ENCODE measurements at regions not wholly inside any gene's neighbourhood (a gene's known extent, or its start where the extent isn't known, plus 50 kb on each side); places are given as distances from the start of the nearest gene placed in this dataset.
"Not testable (repeated sequence)": the region's sequence is repeated elsewhere in the genome, so short reads cannot be mapped to it uniquely, and the experiment has no call there.

DNA sequence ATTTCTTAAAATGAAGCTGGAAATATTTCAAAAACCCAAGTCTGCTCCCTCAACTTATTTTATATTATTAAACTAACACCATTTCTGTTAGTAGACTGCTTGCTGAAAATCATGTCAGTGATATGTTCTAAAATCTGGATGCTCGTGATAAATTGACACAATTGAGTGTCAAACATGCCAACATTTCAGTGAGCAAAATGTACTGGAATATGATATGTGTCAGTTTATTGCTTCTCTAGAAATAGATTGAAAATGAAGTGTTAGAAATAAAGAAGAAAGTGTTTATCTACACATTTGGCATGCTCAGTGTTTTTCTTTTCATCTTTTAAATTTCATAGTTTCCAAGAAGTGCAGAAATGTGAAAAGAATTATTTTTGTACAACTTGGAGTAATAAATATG is 624.6 kb downstream of the SI start:
- DNase-seq = no peak

DNA sequence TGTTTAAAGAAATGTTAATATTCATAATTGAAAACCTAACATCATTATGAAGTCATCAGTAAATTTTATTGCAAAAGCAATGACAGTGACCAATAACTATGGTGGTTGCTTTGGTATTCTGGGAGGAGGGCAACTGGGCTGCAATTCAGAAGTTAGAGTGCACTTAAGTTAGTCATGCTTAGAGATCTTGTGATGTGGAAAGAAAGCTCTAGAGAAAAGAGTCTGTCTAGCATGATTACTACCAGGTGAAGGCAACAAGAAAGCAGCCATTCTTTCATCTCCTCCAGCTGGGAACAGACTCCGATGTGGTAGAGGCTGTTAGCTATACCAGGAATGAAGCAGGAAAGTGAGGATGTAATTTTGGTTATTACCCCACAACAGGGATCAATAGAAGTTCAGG is 625.6 kb downstream of the SI start:
- DNase-seq = no peak

DNA sequence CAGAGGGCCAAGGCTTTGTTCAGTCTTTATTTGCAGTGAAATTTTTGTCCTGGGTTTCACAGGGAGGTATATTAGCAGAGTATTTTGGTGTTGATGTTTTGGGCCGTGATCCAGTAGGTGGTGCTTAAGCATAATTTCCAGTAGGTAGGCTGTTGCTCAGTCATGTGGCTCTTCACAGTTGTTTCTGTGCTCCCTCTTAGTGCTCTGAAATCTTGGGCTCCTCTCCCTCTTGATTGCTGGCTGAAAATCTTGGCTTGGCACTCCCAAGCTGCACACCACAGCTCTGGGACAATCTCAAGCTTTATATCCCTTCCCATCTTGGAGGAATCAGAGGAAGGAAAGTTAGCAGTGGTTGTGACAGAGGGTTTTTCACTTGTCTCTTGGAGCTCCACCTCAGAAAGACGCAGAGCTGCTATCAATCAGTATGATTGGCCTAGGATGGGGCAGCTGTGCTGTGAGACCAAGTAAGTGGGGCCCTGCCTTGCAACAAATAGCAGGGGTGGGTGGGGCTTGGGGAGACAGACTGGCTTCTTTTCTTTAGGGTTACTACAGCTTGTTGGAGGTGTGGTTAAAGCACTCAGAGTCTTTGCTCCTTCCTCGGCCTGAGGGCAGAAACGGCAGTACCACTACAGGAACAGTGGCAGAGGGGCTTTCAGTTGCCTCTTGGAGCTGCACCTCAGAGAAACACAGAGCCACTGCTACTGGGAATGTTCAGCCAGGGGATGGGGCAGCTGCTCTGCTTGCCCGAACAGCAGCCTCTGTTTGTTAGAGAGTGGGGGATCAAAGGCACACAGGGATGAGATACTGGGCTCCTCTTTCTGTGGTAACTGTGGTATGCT is 627.0 kb downstream of the SI start:
- DNase-seq = no peak

DNA sequence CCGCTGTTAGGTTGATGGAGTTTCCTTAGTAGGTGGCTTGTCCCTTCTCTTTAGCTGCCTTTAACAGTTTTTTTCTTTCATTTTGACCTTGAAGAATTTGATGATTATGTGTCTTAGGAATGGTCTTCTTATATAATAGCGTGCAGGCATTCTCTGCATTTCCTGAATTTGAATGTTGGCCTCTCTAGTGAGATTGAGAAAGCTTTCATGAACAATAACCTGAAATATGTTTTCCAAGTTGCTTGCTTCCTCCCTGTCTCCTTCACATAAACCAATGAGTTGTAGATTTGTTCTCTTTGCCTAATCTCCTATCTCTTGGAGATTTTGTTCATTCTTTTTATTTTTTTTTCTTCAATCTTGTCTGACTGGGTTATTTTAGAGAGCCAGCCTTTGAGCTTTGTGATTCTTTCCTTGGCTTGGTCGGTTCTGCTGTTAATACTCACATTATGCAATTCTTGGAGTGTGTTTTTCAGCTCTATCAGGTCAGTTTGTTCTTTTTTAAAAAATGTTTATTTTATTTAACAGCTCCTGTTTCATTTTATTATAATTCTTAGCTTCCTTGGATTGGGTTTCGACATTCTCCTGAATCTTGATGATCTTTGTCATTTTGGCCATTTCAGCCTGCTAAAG is 627.9 kb downstream of the SI start:
- DNase-seq = no peak

DNA sequence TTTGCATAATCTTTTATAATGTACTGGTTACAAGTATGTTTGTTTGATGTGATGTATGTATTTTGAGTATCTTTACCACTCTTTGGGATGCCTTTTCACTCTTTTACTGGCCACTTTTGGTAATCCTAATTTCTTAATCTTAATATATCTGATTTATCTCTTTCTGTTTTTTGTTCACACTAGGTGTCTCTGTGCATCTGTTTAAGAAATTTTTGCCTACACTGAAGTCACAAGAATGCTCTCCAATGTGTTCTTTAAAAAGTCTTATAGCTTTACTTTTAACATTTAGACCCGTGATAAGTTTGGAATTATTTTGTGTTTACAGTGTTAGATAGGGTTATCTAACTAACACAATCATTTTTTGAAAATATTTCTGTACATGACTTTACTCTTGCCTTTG is 659.1 kb downstream of the SI start:
- DNase-seq = no peak

DNA sequence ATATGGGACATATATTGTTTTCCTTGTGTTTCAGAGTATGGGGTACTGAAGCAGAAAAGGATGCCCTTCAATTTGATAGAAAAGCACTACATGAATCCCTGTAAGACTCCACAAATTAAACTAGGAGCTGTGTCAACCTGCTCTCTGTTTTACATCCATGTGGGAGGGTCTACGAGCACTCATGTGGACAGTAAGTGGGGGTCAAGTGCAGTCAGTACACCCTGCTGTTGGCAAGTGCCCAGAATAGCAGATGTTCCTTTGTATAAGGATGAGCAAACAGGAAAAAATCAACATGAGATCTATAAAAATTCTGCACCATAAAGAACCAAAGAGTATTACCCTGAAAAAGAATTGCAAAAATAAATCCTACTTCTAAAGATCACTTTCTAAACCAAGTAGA is 659.9 kb downstream of the SI start:
- DNase-seq = no peak

DNA sequence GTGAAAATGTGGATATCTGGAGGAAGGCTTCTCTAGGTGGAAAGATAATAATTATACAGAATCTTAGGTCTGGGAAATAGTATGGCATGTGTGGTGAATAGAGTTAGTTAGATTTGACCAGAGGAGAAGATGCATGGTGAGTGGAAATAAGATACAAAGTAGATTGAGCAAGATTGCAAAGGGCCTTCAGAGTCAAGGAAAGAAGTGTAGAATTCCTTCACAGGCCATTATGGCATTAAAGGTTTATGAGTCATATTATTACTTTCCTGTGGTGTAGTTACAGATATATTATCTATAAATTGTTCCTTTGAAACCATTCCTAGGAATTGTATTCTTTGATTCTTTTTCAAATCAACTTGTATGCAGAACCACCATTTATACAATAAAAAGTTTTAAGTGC is 660.3 kb downstream of the SI start:
- DNase-seq = no peak

DNA sequence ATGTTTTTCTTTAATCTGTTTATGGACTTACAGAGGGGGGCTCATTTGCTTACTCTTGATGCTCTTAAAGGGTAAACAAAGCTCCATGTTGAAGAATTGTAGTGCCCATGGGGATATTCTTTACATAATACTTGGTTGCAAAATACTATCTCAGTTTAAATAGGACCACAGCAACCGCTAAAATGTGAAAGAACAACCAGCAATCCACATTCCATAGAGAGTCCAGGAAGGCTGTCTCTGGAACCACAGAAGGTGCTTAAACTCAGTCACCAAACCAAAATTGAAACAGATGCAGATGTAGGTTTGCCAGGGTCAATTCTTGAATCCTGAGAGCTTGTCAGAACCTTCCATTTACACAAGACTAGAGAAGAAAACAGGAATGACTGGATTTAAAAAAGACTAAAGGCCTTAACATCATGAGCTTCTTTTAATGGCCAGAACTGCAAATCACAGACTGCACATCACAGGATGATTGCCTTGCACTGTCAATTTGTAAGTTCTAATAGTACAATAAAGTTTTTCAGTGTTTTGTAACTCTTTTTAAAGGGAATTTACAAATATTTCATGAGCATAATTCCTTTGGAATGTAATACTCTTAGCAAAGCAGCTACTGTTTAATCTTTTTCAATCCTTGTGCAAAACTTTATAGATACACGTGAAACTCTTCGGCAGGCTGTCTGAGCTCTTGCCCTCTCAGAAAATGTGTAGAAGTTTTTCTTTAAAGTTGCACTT is 661.6 kb downstream of the SI start:
- DNase-seq = no peak

DNA sequence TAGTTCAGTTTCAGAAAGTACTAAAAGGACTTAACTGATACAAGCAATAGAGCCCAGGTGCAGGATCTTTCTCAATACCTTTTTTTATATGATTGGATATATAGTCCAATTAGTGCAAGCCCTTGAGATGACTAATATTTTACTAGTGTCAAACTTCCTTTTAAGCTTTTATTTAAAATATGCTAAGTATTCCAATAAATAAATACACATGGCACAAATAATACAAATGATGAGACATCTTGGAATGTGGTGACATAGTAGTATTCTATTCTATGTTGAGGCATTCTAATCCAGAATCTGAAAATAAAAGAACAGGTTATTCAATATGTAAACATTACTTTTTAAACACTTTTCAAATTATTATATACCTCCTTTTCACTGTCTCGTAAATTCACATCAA is 670.0 kb downstream of the SI start:
- DNase-seq = no peak

DNA sequence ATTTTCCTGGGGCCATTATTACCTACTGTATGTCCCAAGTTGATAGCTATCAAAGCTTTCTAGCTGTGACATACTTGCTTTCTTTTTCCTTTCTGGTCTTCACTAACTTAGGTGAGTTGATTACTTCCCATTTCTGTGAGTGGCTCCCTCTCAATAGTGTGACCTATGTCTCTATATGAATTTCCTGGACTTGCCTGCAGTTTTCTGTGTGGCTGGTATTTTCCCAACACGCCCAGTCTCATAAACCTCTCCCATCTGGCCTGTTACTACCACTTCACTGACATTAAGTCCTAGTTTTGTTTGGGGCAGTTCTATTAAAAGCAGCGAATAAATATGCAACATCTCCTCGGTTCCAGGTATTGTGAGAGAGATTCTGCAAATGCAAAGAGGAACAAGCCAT is 671.2 kb downstream of the SI start:
- DNase-seq = no peak

DNA sequence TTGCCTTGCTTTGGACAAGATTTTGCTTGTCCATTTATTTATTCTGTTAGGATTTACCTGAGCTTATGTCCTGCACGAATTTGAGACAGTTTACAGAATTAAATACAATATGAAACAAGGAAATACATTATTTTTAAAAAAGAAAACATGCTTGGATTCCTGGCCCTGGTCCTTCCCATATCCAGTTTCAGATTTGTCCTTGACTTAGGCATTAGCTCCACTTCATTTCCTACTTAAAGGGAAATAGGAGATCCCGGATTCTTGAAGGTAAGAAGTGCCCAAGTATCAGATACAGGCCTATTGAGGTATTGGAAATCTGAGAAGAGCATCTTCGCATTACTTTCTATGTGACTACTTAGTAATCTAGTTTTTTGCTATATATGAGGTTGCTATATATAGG is 672.0 kb downstream of the SI start:
- no peak for DNase-seq

DNA sequence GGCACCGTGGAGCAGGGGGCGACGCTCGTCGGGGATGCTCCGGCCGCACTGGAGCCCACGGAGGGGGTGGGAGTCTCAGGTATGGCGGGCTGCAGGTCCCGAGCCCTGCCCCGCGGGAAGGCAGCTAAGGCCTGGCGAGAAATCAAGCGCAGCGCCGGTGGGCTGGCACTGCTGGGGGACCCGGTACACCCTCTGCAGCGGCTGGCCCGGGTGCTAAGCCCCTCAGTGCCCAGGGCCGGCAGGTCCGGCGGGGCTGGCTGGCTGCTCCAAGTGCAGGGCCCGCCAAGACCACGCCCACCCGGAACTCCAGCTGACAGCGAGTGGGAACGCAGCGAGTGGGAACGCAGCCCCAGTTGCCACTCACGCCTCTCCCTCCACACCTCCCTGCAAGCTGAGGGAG is 676.4 kb downstream of the SI start:
- DNase-seq = no peak

DNA sequence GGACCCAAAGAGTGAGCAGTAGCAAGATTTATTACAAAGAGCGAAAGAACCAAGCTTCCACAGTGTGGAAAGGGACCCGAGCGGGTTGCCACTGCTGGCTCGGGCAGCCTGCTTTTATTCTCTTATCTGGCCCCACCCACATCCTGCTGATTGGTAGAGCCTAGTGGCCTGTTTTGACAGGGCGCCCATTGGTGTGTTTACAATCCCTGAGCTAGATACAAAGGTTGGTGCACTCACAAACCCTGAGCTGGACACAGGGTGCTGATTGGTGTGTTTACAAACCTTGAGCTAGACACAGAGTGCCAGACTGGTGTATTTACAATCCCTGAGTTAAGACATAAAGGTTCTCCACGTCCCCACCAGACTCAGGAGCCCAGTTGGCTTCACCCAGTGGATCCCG is 676.9 kb downstream of the SI start:
- not testable (repeated sequence) for DNase-seq

DNA sequence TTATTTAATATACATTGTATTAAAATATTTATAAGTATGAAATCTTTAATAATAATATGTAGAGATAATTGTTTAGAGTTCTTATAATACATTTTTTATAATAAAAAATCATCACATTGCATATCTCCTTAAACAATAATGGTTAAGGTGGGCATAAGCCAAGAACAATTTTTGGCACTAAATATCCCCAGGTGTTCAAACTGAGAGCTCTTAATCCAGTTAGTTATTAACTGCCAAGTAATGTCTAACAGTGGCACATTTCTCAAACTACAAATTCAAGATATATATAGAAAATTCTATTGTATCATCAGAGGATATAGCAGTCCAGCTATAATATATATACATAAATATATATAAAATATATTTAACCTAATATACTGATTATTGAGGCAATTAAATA is 680.8 kb downstream of the SI start:
- no peak for DNase-seq

DNA sequence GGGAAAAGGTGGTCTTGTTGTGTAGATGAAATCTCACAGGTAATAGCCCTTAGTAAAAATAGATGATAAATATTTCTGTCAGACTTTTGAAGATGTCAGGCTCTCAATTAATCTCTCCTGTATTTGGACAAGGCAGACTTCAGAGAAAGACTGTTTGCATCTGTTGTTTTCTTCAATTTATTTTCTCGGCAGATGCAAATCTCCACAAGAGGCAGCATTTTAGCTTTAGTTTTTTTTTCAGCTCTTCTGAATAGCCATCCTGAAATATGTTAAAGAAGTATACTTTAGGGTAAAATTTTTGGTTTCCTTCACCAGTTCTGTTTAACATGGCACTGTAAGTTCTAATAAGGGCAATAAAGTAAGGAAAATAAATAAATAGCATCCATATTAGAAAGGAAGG is 685.1 kb downstream of the SI start:
- DNase-seq = no peak

DNA sequence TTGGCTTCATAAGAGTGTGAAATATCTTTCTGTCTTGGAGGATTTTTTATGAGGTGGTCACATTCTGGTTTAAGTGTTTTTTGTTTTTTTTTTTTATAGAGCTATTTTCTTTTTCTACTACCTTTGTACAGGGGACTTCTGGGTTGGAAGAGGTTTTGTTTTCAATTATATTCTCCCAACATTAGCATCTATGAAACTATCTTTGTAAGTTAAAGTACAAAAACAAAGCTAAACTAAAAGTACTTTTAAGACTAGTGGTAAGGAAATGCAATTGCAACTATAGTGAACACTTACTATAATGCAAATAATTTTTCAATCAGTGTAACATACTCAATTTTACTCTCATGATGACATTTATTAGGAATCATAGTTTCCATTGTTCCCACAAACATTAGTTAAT is 688.2 kb downstream of the SI start:
- DNase-seq = no peak

DNA sequence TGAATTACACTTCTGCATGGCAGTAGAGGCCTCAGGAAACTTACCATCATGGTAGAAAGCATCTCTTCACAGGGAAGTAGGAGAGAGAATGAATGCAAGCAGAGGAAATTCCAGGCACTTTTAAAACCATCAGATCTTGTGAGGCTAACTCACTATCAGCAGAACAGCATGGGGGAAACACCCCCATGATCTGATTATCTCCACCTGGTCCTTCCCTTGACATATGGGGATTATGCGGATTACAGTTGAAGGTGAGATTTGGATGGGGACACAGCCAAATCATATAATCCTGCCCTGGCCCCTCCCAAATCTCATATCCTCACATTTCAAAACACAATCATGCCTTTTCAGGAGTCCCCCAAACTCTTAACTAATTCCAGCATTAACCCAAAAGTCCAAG is 691.1 kb downstream of the SI start:
- DNase-seq = no peak

DNA sequence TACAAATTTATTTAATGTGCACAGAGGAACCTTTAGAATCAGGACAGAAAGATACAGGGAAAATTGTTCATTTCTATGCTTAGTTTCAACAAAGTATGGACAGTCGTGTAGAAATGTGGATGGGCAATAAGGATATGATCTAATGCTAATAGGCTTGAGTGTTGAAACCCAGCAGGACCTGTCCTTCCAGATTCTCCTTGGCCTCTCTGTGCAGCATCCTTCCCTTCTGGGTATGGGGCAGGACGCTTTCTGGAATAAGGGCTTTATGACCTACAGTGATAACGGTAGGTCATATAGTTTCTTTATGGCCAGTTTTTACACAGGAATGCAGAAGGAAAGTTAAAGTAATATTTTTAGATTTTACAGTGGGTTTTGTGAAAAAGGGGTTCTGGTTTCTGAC is 698.1 kb downstream of the SI start:
- no peak for DNase-seq

DNA sequence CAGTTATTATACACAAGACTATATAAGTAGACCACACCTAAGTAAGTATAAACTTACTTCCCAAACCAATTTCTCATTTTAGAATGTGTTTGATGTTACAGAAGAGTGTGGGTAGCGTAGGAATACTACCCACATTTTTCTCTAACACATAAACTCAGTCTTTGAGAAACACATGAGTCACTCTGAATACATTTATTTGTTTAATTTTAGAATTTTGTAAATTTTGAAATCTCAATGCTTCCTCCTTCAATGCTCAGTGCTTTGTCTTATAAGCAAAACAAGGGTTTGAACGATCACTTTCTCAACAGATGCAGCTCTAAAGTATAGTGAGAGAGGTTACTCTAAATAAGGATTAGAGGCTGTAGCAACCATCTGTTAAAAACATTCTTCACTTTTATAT is 700.8 kb downstream of the SI start:
- no peak for DNase-seq

DNA sequence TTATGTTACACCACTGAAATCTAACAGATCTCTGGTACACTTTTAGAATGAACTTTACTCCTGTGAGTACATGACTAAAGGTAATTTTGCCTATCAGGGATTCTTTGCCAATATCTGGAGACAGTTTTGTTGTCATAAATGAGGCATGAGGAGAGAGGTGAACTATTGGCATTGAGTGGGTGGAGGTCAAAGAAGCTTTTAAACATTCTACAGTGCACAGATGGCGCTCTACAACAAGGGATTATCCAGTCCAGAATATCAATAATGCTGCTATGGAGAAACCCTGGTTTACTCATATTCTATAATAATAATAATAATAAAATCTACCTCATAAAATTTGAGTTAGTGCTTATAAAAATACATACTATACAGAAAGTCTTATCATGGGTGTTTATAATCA is 702.3 kb downstream of the SI start:
- DNase-seq = no peak

DNA sequence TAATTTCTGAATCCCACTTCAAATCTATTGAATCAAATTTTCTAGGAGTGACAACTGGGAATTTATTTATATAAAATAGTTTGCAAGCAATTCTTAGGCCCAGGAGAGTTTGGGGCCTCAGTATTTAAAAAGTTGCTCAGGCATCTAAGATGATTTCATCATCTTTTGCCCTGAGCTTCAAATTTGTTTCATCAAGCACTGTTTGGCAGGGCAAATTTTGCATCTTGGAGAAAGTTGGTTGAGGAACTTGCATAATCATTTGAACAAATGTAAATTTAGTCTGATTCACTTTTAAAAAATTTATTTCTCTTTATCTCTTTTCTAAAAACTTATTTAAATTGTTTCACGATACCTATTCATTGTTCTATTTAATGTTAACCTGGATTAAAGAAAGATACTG is 702.8 kb downstream of the SI start:
- no peak for DNase-seq

DNA sequence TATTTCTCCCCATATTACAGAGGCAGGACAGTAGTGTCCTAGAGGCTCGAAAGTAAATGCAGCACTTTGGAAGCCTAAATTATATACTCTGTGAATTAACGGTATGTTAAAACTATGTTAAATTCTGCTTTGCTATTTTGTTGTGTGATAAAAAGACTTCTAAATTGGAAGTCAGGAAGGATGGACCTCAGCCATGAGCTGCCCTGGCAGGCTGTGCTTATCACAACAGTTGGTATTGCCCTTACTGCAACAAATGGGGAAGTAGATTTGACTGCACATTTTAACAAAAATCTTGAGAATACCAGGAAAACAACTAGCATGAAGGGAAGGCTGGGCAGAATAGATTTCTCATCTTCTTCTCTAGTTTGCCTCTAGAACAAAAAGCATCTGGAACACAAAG is 706.6 kb downstream of the SI start:
- peak; percentile 7 for DNase-seq

DNA sequence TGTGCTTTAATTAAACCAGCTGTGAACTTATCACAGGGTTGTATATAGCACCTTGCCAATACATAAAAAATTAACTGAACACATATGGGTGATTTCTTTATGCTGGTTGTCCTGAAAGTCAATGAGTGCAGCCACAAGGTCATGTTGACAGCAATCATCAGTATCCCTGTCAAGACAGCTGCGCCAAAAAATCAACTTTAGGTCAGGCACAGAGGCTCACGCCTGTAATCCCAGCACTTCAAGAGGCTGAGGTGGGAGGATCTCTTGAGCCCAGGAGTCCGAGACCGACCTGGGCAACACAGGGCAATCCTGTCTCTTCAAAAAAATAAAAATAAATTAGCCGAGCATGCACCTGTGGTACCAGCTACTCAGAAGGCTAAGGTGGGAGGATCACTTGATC is 707.3 kb downstream of the SI start:
- DNase-seq = no peak

DNA sequence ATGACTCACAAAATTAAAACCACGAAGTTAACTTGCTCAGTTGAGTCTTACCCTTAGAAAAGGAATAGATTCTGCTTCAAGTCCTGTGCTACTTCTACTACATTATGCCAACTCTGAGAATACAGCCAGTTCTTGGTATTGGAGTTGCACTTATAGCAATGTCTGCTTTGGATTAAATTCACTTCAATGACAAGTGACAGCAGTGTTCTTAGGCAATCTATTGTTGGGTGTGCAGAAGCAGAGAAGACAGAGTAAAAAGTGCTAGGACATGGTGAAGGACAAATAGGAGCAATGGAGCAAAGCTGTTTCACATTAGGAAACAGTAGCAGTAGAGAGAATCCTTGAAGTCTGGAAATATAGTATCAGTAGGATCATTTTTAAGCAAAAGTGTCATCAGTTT is 713.1 kb downstream of the SI start:
- DNase-seq = no peak

Data from hematopoietic multipotent progenitor cell treated with erythropoietin and hydrocortisone succinate and interleukin-3 and kit ligand, for 4 days (in vitro differentiated cells).